ENCODE measurements at regions not wholly inside any gene's neighbourhood (a gene's known extent, or its start where the extent isn't known, plus 50 kb on each side); places are given as distances from the start of the nearest gene placed in this dataset.

GRCh38 chr22:47919001-47919441 is 1156.6 kb downstream of the TBC1D22A start:
- no peak overlapping the region for H3K4me3 ChIP-seq (replicated peaks in 1 of 2; ENCODE audit: low read depth in 1 of 2, low read length in 2 of 2)
- no peaks in the 10 kb centered on the region for H3K4me1 ChIP-seq (ENCODE audit: control insufficient read depth in 1 of 2, insufficient read depth in 2 of 2, low read length in 2 of 2)
- H3K27me3 ChIP-seq (ENCODE audit: insufficient read depth, low read length), result no peaks in the 10 kb centered on the region
- TF ChIP-seq EGR1 (IDR thresholded peaks at IDR 0.05; ENCODE audit: low read depth) (no peak), POLR2AphosphoS5 (IDR thresholded peaks at IDR 0.05; ENCODE audit: low read depth, low read length) (no peak), ZBTB33 (IDR thresholded peaks at IDR 0.05; ENCODE audit: extremely low read depth, insufficient replicate concordance, low read length) (no peak), CEBPB (IDR thresholded peaks at IDR 0.05; ENCODE audit: low read depth) (no peak), REST (IDR thresholded peaks at IDR 0.05; ENCODE audit: low read depth) (no peak), SIN3A (IDR thresholded peaks at IDR 0.05; ENCODE audit: low read depth) (no peak)
- H3K9ac ChIP-seq (ENCODE audit: low read length), result no peak overlapping the region
- no TSS peak for BruUV-seq (replicated peaks)
- H3K27ac ChIP-seq (ENCODE audit: low read depth, low read length), result no peak overlapping the region
- ATAC-seq (no peak), DNase-seq (ENCODE audit: low read depth, low spot score) (no peak)
- H2AFZ ChIP-seq (ENCODE audit: low read depth, low read length, poor library complexity, severe bottlenecking), result no peak overlapping the region
- H3K4me2 ChIP-seq (ENCODE audit: low read length), result no peak overlapping the region
- H4K20me1 ChIP-seq (ENCODE audit: insufficient read depth), result no peaks in the 10 kb centered on the region
- intact Hi-C loops (cut with micrococcal nuclease), result no loop called here
- RAD21 ChIA-PET (ENCODE audit: low non-redundant PET in 1 of 2, low total read pairs in 2 of 2, uncharacterized antibody in 2 of 2, unreplicated experiment in 2 of 2), result no interaction called here
- H3K9me2 ChIP-seq (ENCODE audit: insufficient read depth), result no peaks in the 10 kb centered on the region
- H3K79me2 ChIP-seq (ENCODE audit: insufficient read depth, low read length), result no peaks in the 10 kb centered on the region
- H3K36me3 ChIP-seq (ENCODE audit: control insufficient read depth in 1 of 2, insufficient read depth in 2 of 2, low read length in 2 of 2), result no peaks in the 10 kb centered on the region
- POLR2A ChIA-PET, result no interaction called here
- CTCF ChIA-PET, result no interaction called here
- peaks cover 3 to 4% of the 10 kb centered on the region in 2 experiments; a peak in 1 of 4 replicates for H3K9me3 ChIP-seq (ENCODE audit: control insufficient read depth in 1 of 2, insufficient read depth in 1 of 2, low read depth in 1 of 2, low read length in 2 of 2)
